Loucy (cell line): ENCODE measurements at regions not wholly inside any gene's neighbourhood (a gene's known extent, or its start where the extent isn't known, plus 50 kb on each side); places are given as distances from the start of the nearest gene placed in this dataset.

Experiments used
- H2AFZ ChIP-seq: fragments of 200-600 bp; sonication (generic); 2 replicates; pipeline ENCODE4 v1.6.0; 2016; ENCODE audit warnings: antibody characterized with exemption, mild to moderate bottlenecking, low read length, moderate library complexity
- H3F3A ChIP-seq: fragments of 200-600 bp; 2 replicates; pipeline ENCODE4 v1.6.0; 2016; ENCODE audit warnings: antibody characterized with exemption, low read depth, mild to moderate bottlenecking
- H3K27me3 ChIP-seq: fragments of 200-600 bp; sonication (generic); 2 replicates; pipeline ENCODE4 v1.6.1; 2014; ENCODE audit warnings: low read length, mild to moderate bottlenecking; ENCODE audit not compliant: insufficient read depth, poor library complexity, severe bottlenecking
- H3K36me3 ChIP-seq: fragments of 200-600 bp; sonication (generic); 2 replicates; pipeline ENCODE4 v1.6.1; 2016; ENCODE audit warnings: low read length; ENCODE audit not compliant: insufficient read depth
- H3K4me1 ChIP-seq: fragments of 200-600 bp; sonication (generic); 2 replicates; pipeline ENCODE4 v1.5.1; 2014; ENCODE audit warnings: low read length, mild to moderate bottlenecking; ENCODE audit not compliant: insufficient read depth, poor library complexity, severe bottlenecking
- H3K4me2 ChIP-seq: fragments of 200-600 bp; sonication (generic); 2 replicates; pipeline ENCODE4 v1.6.0; 2014; ENCODE audit warnings: antibody characterized with exemption, low read length, low read depth, mild to moderate bottlenecking; ENCODE audit not compliant: poor library complexity, severe bottlenecking
- H3K4me3 ChIP-seq: fragments of 200-600 bp; sonication (generic); 2 replicates; pipeline ENCODE4 v1.5.1; 2014; ENCODE audit warnings: low read length, mild to moderate bottlenecking, mixed read lengths; ENCODE audit not compliant: poor library complexity, severe bottlenecking
- H3K79me2 ChIP-seq: fragments of 200-600 bp; sonication (generic); 2 replicates; pipeline ENCODE4 v1.6.1; 2014; ENCODE audit warnings: low read length; ENCODE audit not compliant: insufficient read depth
- H3K9ac ChIP-seq: fragments of 200-600 bp; sonication (generic); 2 replicates; pipeline ENCODE4 v1.6.0; 2014; ENCODE audit warnings: mild to moderate bottlenecking, low read depth, low read length, moderate library complexity; ENCODE audit not compliant: poor library complexity, severe bottlenecking
- H3K9me2 ChIP-seq: fragments of 200-600 bp; sonication (generic); replicated peaks from 2 replicates; pipeline ENCODE4 v1.6.1; 2016; ENCODE audit warnings: low read depth, low read length, mixed read lengths
- H3K9me3 ChIP-seq: fragments of 200-600 bp; sonication (generic); 2 replicates; pipeline ENCODE4 v1.6.1; 2014; ENCODE audit warnings: mild to moderate bottlenecking, antibody characterized with exemption, low read length, low read depth; ENCODE audit not compliant: insufficient read depth
- H4K20me1 ChIP-seq: fragments of 200-600 bp; sonication (generic); 2 replicates; pipeline ENCODE4 v1.6.0; 2014; ENCODE audit warnings: antibody characterized with exemption, low read length, mild to moderate bottlenecking; ENCODE audit not compliant: insufficient read depth, poor library complexity, severe bottlenecking
- EZH2phosphoT487 ChIP-seq: fragments of 200-600 bp; IDR thresholded peaks from 2 replicates; pipeline ENCODE4 v1.6.1; 2018; ENCODE audit warnings: antibody characterized with exemption, mild to moderate bottlenecking, moderate library complexity, borderline replicate concordance
- TF ChIP-seq, protein P1 (sequence below): fragments of 200-600 bp; sonication (generic); conservative IDR thresholded peaks from 2 replicates; pipeline ENCODE4 v1.5.1; 2014; ENCODE audit warnings: mild to moderate bottlenecking, antibody characterized with exemption, low read length

DNA sequence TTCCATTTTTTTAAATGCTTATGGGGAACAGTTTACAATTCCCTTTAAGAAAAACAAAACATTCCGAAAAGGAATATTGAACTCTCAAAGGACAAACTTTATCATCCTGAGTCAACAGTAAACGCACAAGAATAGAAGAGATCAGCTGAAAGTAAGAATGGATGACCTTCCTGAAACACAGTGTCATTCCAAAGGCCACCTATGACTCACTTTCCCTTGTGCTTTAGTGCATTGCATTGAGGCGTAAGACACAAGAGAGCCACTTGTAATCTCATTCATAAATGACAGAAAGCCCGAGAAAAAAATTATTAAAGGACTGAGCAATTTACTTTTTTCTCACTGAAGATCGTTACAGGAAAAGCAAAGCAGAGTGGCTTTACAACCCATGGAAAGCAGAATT lies 1062.4 kb upstream of the DIAPH2 start:
- no peaks in the 10 kb centered on the region for H3K79me2 ChIP-seq
- TF ChIP-seq EZH2phosphoT487, result no peak
- TF ChIP-seq, protein P1, sequence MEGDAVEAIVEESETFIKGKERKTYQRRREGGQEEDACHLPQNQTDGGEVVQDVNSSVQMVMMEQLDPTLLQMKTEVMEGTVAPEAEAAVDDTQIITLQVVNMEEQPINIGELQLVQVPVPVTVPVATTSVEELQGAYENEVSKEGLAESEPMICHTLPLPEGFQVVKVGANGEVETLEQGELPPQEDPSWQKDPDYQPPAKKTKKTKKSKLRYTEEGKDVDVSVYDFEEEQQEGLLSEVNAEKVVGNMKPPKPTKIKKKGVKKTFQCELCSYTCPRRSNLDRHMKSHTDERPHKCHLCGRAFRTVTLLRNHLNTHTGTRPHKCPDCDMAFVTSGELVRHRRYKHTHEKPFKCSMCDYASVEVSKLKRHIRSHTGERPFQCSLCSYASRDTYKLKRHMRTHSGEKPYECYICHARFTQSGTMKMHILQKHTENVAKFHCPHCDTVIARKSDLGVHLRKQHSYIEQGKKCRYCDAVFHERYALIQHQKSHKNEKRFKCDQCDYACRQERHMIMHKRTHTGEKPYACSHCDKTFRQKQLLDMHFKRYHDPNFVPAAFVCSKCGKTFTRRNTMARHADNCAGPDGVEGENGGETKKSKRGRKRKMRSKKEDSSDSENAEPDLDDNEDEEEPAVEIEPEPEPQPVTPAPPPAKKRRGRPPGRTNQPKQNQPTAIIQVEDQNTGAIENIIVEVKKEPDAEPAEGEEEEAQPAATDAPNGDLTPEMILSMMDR, result no peak
- H3K4me1 ChIP-seq, result no peaks in the 10 kb centered on the region
- H3F3A ChIP-seq, result no peaks in the 10 kb centered on the region
- H2AFZ ChIP-seq, result no peak overlapping the region
- H3K9me3 ChIP-seq, result no peaks in the 10 kb centered on the region
- no peak overlapping the region for H3K4me2 ChIP-seq
- no peaks in the 10 kb centered on the region for H4K20me1 ChIP-seq
- no peaks in the 10 kb centered on the region for H3K36me3 ChIP-seq
- no peak overlapping the region for H3K9ac ChIP-seq
- no peak overlapping the region for H3K4me3 ChIP-seq
- no peaks in the 10 kb centered on the region for H3K9me2 ChIP-seq
- no peaks in the 10 kb centered on the region for H3K27me3 ChIP-seq

DNA sequence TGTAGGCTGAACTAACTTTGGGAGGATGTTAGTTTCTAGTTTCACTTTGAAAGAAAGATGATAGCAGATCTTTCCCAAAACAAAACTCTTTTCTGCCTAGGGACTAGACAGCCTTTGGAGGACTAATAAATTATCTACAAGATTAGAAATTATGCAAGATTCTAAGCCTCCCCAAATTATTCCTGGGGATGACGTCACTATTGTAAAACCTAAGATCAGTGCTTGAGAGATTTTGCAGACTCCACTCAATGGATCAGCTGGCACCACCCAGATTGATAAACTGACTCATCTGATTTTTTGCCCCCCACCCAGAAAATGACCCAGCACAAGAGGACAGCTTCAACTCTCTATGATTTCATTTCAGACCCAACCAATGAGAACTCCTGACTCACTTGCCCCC lies 1057.9 kb upstream of the DIAPH2 start:
- H3K9ac ChIP-seq, result no peak overlapping the region
- TF ChIP-seq, protein P1, result no peak
- no peak for TF ChIP-seq EZH2phosphoT487
- no peaks in the 10 kb centered on the region for H3K36me3 ChIP-seq
- no peaks in the 10 kb centered on the region for H3K4me1 ChIP-seq
- no peaks in the 10 kb centered on the region for H3K9me2 ChIP-seq
- H4K20me1 ChIP-seq, result no peaks in the 10 kb centered on the region
- H3K4me2 ChIP-seq, result no peak overlapping the region
- H3F3A ChIP-seq, result no peaks in the 10 kb centered on the region
- no peaks in the 10 kb centered on the region for H3K9me3 ChIP-seq
- no peaks in the 10 kb centered on the region for H3K27me3 ChIP-seq
- no peak overlapping the region for H3K4me3 ChIP-seq
- no peaks in the 10 kb centered on the region for H3K79me2 ChIP-seq
- no peak overlapping the region for H2AFZ ChIP-seq

DNA sequence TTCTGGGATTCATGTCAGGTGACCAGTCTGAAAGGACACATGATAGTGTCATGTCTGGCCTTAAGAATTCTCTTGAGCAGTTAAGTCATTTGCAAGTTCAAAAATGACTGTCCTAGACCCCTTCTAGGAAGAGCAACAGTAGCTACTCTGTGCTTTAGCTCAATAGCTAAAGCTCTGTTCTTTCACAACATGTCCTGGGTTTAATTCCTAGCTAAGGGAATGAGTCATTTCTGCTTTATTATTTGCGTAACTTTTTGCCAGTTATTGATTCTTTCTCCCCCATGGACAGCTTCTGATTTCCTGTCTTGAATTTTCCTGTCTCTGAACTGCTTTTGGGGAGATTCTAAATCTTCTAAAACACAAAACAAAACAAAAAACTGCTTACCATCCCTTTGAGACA lies 1055.8 kb upstream of the DIAPH2 start:
- Histone ChIP-seq H3K36me3 (no peaks in the 10 kb centered on the region), H2AFZ (no peak overlapping the region), H3K9ac (no peak overlapping the region), H3K4me1 (no peaks in the 10 kb centered on the region), H3K4me3 (no peak overlapping the region), H3K79me2 (no peaks in the 10 kb centered on the region), H3F3A (no peaks in the 10 kb centered on the region), H3K9me3 (no peaks in the 10 kb centered on the region), H3K27me3 (no peaks in the 10 kb centered on the region), H4K20me1 (no peaks in the 10 kb centered on the region), H3K4me2 (no peak overlapping the region), H3K9me2 (no peaks in the 10 kb centered on the region)
- TF ChIP-seq EZH2phosphoT487, result no peak
- TF ChIP-seq, protein P1, result no peak
